ENCODE measurements at regions not wholly inside any gene's neighbourhood (a gene's known extent, or its start where the extent isn't known, plus 50 kb on each side); places are given as distances from the start of the nearest gene placed in this dataset.

DNA sequence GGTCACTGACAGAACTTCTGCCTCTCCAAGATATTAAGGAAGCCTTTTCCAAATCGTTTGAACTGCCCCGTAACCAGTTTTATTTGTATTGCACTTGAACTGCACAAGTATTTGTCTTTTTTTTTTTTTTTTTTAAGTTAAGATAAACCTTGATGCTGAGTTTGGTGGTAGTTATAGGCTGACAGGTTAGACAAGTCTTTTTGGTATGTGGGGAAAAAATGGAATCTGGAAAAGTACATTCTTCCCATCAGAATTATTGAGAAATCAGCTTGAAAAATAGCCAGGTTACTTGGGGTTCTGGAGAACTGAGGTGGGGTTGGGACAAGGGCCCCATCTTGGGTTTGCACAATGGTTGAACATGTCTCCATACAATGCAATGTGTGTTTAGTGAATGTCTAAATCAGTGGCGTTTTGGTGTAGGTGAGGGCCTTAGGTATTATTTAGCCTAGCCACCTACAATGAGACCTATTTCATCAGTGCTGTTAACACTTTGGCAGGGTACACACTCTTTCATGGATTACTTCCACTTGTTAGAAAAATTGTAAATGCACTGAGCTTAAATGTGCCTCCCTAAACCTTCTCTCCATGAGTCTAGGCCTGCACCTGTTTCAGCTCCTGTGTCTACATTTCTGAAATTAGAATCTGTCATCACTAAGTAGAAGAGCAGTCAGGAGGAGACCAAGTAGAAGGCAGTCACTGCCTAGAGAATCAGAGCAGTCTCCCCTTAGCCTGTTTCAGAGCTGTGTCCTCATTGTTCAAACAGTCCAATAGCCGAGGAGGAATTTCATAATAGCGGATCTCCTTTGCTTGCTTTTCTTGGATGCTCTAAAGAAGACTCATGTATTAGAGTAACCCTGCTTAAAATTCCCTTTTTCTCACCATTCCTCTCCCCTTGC is 140.0 kb upstream of the HMHB1 start:
- 88 to 93% (median 91%) methylated on average over 5 of the region's 5 CpGs for WGBS, 4 donors
- H3K27me3 ChIP-seq = no peaks in the 10 kb centered on the region
- H3K9me3 ChIP-seq = peaks cover 0 to 8% (median 0%) of the 10 kb centered on the region in 12 donors
- TF ChIP-seq, protein P1, sequence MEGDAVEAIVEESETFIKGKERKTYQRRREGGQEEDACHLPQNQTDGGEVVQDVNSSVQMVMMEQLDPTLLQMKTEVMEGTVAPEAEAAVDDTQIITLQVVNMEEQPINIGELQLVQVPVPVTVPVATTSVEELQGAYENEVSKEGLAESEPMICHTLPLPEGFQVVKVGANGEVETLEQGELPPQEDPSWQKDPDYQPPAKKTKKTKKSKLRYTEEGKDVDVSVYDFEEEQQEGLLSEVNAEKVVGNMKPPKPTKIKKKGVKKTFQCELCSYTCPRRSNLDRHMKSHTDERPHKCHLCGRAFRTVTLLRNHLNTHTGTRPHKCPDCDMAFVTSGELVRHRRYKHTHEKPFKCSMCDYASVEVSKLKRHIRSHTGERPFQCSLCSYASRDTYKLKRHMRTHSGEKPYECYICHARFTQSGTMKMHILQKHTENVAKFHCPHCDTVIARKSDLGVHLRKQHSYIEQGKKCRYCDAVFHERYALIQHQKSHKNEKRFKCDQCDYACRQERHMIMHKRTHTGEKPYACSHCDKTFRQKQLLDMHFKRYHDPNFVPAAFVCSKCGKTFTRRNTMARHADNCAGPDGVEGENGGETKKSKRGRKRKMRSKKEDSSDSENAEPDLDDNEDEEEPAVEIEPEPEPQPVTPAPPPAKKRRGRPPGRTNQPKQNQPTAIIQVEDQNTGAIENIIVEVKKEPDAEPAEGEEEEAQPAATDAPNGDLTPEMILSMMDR (IDR thresholded peaks at IDR 0.05) = no peak
- no peak for TF ChIP-seq POLR2A (IDR thresholded peaks at IDR 0.05)
- H3K36me3 ChIP-seq = no peaks in the 10 kb centered on the region
- H3K27ac ChIP-seq = no peak overlapping the region
- DNase-seq (no peak), ATAC-seq (peak in 2 of 4 donors; percentile 31 to 36)
- intact Hi-C loops (cut with DNase I) = loop anchor here in 2 of 10 donors (10.0 kb wide), 2 partner anchors 267 to 647 kb away; partner anchors contain the start of gene NR3C1 (in 1 of the 2)
- peaks cover 0 to 8% (median 0%) of the 10 kb centered on the region in 12 donors for H3K4me1 ChIP-seq
- H3K4me3 ChIP-seq = no peak overlapping the region

DNA sequence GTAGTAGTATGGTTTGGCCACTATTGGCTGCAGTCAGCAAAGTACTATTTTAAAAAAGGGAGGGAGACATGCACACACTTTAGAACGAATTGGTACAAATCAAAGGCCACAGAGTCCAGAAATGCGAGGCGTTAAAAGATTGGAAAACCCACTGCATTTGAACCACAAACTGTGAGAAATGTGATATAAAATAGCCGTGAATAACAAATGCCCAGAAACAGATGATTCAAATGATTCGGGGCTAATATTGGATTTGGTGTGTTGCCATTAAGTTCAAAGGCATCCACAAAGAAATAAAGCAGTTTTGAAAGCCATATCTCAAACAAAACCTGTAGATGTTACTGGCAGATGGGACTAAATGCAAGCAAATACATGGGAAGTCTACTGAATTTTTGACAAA is 140.9 kb upstream of the HMHB1 start:
- intact Hi-C loops (cut with DNase I) = loop anchor here in 2 of 10 donors (10.0 kb wide), 2 partner anchors 266 to 646 kb away; partner anchors contain the start of gene NR3C1 (in 1 of the 2)

DNA sequence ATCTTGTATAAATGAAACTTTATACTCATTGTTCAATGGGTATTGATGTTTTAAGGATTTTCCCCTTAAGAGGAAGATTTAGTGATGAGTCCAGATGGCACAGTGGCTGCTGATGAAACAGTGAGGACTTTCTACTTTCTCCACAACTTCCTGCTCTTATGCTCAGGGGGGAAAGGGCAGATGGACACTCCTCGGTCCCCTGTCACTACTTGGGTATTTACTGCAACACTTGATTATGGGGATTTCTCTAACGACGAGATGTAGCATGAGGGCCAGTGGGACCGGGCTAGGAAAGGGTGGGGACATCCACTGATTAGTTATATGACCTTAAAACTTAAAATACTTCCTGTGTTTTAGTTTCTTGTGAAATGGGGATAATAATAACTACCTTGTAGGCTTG is 146.1 kb upstream of the HMHB1 start:
- Histone ChIP-seq H3K9me3 (peaks cover 0 to 8% (median 0%) of the 10 kb centered on the region in 12 donors), H3K27me3 (no peaks in the 10 kb centered on the region), H3K36me3 (no peaks in the 10 kb centered on the region), H3K27ac (no peak overlapping the region), H3K4me3 (no peak overlapping the region), H3K4me1 (no peaks in the 10 kb centered on the region)
- 47 to 62% (median 57%) methylated on average over 4 of the region's 4 CpGs for WGBS, 4 donors
- ATAC-seq (no peak), DNase-seq (no peak)
- intact Hi-C loops (cut with DNase I) = no loop called here
- TF ChIP-seq, protein P1 (IDR thresholded peaks at IDR 0.05) = no peak
- TF ChIP-seq POLR2A (IDR thresholded peaks at IDR 0.05) = no peak

More for the DNA sequence above, 140.9 kb upstream of the HMHB1 start:
- ATAC-seq = no peak
- peaks cover 0 to 2% (median 0%) of the 10 kb centered on the region in 12 donors for H3K4me1 ChIP-seq
- 93 to 98% (median 97%) methylated on average over 5 of the region's 5 CpGs for WGBS, 4 donors
- H3K36me3 ChIP-seq = no peaks in the 10 kb centered on the region
- H3K27ac ChIP-seq = no peak overlapping the region
- no peak for DNase-seq
- no peak overlapping the region for H3K4me3 ChIP-seq
- TF ChIP-seq POLR2A (IDR thresholded peaks at IDR 0.05) = no peak
- TF ChIP-seq, protein P1 (IDR thresholded peaks at IDR 0.05) = no peak
- no peaks in the 10 kb centered on the region for H3K27me3 ChIP-seq
- H3K9me3 ChIP-seq = peaks cover 0 to 8% (median 0%) of the 10 kb centered on the region in 12 donors

DNA sequence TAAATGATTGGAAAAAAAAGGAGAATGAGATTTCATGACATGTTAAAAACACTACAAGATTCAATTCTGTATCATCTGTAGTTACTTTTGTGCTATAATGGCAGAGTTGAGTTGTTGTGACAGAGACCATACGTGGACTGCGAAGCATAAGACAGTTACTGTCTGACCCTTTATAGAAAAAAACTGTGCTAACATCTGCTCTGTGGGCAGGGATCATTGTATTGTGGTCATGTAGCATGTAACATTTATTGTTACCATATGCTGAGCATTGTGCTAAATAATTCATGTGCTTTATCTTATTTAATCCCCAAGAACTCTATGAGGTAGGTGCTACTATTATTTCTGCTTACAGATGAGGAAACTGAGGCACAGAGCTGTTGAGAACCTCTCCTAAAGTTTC is 147.3 kb upstream of the HMHB1 start:
- Histone ChIP-seq H3K4me3 (no peak overlapping the region), H3K9me3 (no peaks in the 10 kb centered on the region), H3K4me1 (peaks cover 0 to 3% (median 0%) of the 10 kb centered on the region in 12 donors), H3K36me3 (no peaks in the 10 kb centered on the region), H3K27ac (no peak overlapping the region), H3K27me3 (no peaks in the 10 kb centered on the region)
- WGBS, 4 donors = 82 to 95% (median 92%) methylated on average over 2 of the region's 2 CpGs
- intact Hi-C loops (cut with DNase I) = no loop called here
- DNase-seq = no peak
- no peak for ATAC-seq
- TF ChIP-seq POLR2A (IDR thresholded peaks at IDR 0.05) = no peak
- TF ChIP-seq, protein P1 (IDR thresholded peaks at IDR 0.05) = no peak

All from heart left ventricle (tissue), 16 donors.